ENCODE measurements at regions not wholly inside any gene's neighbourhood (a gene's known extent, or its start where the extent isn't known, plus 50 kb on each side); places are given as distances from the start of the nearest gene placed in this dataset.
"Not testable (repeated sequence)": the region's sequence is repeated elsewhere in the genome, so short reads cannot be mapped to it uniquely, and the experiment has no call there.

DNA sequence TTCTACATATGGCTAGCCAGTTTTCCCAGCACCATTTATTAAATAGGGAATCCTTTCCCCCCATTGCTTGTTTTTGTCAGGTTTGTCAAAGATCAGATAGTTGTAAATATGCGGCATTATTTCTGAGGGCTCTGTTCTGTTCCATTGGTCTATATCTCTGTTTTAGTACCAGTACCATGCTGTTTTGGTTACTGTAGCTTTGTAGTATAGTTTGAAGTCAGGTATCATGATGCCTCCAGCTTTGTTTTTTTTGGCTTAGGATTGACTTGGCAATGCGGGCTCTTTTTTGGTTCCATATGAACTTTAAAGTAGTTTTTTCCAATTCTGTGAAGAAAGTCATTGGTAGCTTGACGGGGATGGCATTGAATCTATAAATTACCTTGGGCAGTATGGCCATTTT is 60.0 kb upstream of the GPC3 start:
- not testable (repeated sequence) for DNase-seq (ENCODE audit: low read depth)

DNA sequence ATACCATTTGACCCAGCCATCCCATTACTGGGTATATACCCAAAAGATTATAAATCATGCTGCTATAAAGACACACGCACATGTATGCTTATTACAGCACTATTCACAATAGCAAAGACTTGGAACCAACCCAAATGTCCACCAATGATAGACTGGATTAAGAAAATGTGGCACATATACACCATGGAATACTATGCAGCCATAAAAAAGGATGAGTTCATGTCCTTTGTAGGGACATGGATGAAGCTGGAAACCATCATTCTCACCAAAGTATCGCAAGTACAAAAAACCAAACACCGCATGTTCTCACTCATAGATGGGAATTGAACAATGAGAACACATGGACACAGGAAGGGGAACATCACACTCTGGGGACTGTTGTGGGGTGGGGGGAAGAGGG is 81.7 kb upstream of the GPC3 start:
- H3K4me3 ChIP-seq (ENCODE audit: low read depth, low read length); DNase-seq (ENCODE audit: low read depth): not testable (repeated sequence)

More for the DNA sequence above, 60.0 kb upstream of the GPC3 start:
- not testable (repeated sequence) for H3K4me3 ChIP-seq (ENCODE audit: low read depth, low read length)

DNA sequence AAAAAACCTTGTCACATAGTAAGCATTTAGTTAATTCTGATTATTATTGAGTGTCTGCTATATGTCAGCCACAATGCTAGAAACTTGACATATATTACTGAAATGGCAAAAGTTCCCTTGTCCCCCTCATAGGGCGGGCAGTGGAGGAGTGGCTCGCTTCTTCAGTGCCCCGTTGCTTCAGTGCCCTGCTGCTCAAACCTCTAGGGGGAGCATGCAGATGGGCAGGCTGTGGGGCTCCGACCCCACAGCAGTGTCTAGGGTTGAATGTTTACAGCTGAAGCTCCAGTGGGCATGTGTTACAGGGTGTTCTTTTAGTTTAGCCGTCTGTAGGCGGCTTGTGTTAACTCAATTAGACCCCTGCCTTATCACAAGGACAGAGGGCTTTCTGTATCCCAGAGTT is 86.5 kb upstream of the GPC3 start:
- not testable (repeated sequence) for DNase-seq (ENCODE audit: low read depth); H3K4me3 ChIP-seq (ENCODE audit: low read depth, low read length)

DNA sequence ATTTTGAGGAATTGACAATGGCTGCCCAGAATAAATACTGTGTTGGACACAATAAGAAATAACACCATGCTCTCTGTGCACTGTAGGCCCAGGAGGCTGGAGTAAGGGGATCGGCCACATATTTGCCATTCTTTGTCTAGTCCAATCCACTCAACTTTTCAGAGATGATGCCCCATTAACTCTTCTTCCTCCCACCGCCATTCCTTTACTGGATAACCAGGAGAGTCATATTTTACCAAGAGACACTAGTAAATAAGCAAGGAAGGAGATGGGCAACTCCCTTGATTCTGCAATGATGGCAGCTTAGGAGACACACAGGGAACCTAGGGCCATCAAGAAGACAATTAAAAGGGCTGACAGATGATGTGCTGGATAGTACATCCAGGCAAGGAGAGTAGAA is 87.9 kb upstream of the GPC3 start:
- H3K4me3 ChIP-seq (ENCODE audit: low read depth, low read length): no peak overlapping the region
- no peak for DNase-seq (ENCODE audit: low read depth)
- TF ChIP-seq CTCF (conservative IDR thresholded peaks at IDR 0.05; ENCODE audit: low read depth, low read length): no peak

- DNase-seq (ENCODE audit: low read depth): no peak
- no peak overlapping the region for H3K4me3 ChIP-seq (ENCODE audit: low read depth, low read length)
- TF ChIP-seq CTCF (conservative IDR thresholded peaks at IDR 0.05; ENCODE audit: low read depth, low read length): no peak
Observed at GRCh38 chrX:134074151-134074550, 88.8 kb upstream of the GPC3 start.

GRCh38 chrX:134075894-134076718 is 90.7 kb upstream of the GPC3 start:
- TF ChIP-seq CTCF (conservative IDR thresholded peaks at IDR 0.05; ENCODE audit: low read depth, low read length): no peak
- DNase-seq (ENCODE audit: low read depth): no peak

GRCh38 chrX:134095366-134095765 is 110.0 kb upstream of the GPC3 start:
- H3K4me3 ChIP-seq (ENCODE audit: low read depth, low read length): no peak overlapping the region
- DNase-seq (ENCODE audit: low read depth): no peak
- no peak for TF ChIP-seq CTCF (conservative IDR thresholded peaks at IDR 0.05; ENCODE audit: low read depth, low read length)

More at GRCh38 chrX:134075894-134076718, 90.7 kb upstream of the GPC3 start:
- no peak overlapping the region for H3K4me3 ChIP-seq (ENCODE audit: low read depth, low read length)

DNA sequence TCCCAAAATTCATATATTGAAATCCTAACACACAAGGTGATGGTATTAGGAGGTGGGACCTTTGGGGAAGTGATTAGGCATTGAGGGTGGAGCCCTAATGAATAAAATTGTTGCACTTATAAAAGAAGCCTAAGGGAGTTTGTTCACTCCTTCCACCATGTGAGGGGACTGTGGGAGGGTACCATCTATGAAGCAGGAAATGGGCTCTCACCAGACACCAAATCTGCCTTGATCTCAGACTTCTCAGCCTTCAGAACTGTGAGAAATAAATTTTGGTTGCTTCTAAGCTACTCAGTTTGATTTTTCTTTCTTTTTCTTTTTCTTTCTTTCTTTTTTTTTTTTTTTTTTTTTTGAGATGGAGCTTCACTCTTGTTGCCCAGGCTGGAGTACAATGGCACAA is 116.2 kb upstream of the GPC3 start:
- DNase-seq (ENCODE audit: low read depth): no peak
- H3K4me3 ChIP-seq (ENCODE audit: low read depth, low read length): no peak overlapping the region
- TF ChIP-seq CTCF (conservative IDR thresholded peaks at IDR 0.05; ENCODE audit: low read depth, low read length): no peak
